ENCODE measurements at regions not wholly inside any gene's neighbourhood (a gene's known extent, or its start where the extent isn't known, plus 50 kb on each side); places are given as distances from the start of the nearest gene placed in this dataset.

- no peak for ATAC-seq
- peaks cover 0 to 8% (median 0%) of the 10 kb centered on the region in 12 donors for H3K9me3 ChIP-seq
- H3K36me3 ChIP-seq, result no peaks in the 10 kb centered on the region
- WGBS, 4 donors, result 79 to 89% (median 82%) methylated on average over 4 of the region's 4 CpGs
- no peak for TF ChIP-seq POLR2A (IDR thresholded peaks at IDR 0.05)
- H3K27ac ChIP-seq, result no peak overlapping the region
- no peak overlapping the region for H3K4me3 ChIP-seq
- H3K27me3 ChIP-seq, result no peaks in the 10 kb centered on the region
- intact Hi-C loops (cut with DNase I), result no loop called here
- H3K4me1 ChIP-seq, result no peaks in the 10 kb centered on the region
- no peak for DNase-seq
Observed at GRCh38 chr14:41374092-41374491, 232.6 kb upstream of the LRFN5 start.

- WGBS, 4 donors, result 59 to 67% (median 61%) methylated on average over 3 of the region's 3 CpGs
- Histone ChIP-seq H3K36me3 (no peaks in the 10 kb centered on the region), H3K4me1 (no peaks in the 10 kb centered on the region), H3K27ac (no peak overlapping the region), H3K4me3 (no peak overlapping the region), H3K9me3 (peaks cover 0 to 4% (median 0%) of the 10 kb centered on the region in 12 donors), H3K27me3 (no peaks in the 10 kb centered on the region)
- ATAC-seq (no peak), DNase-seq (no peak)
- TF ChIP-seq POLR2A (IDR thresholded peaks at IDR 0.05) (no peak), CTCF (IDR thresholded peaks at IDR 0.05) (no peak)
- intact Hi-C loops (cut with DNase I), result no loop called here
Observed at GRCh38 chr14:41362139-41362538, 244.5 kb upstream of the LRFN5 start.

GRCh38 chr14:41360126-41360525, 246.6 kb upstream of the LRFN5 start:
- Histone ChIP-seq H3K9me3 (peaks cover 0 to 4% (median 0%) of the 10 kb centered on the region in 12 donors), H3K4me1 (no peaks in the 10 kb centered on the region), H3K27me3 (no peaks in the 10 kb centered on the region), H3K4me3 (no peak overlapping the region), H3K27ac (no peak overlapping the region), H3K36me3 (no peaks in the 10 kb centered on the region)
- ATAC-seq, result no peak
- intact Hi-C loops (cut with DNase I), result no loop called here
- WGBS, 4 donors, result 78 to 88% (median 84%) methylated on average over 2 of the region's 2 CpGs
- TF ChIP-seq POLR2A (IDR thresholded peaks at IDR 0.05), result no peak
- TF ChIP-seq CTCF (IDR thresholded peaks at IDR 0.05), result no peak
- no peak for DNase-seq

DNA sequence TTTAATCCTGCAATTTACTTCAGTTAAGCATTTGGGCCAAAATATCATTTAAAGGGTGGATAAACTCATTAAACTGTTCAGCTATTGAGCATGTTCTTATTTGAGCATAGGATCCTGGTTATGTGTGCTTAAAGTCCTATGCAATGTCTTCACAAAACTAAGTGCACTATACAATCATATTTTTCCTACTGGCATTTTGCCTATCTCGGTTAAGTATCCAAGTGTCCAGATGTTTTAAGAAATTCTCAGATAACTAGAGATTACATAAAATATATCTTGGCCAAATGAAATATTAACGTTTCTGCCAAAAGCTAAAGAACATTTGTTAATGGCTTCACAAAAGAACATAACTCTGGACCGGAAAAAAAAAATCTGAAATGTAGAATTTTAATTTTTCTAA, 250.8 kb upstream of the LRFN5 start:
- Histone ChIP-seq H3K36me3 (no peaks in the 10 kb centered on the region), H3K4me1 (no peaks in the 10 kb centered on the region), H3K9me3 (peaks cover 0 to 4% (median 0%) of the 10 kb centered on the region in 12 donors), H3K4me3 (no peak overlapping the region), H3K27me3 (no peaks in the 10 kb centered on the region), H3K27ac (no peak overlapping the region)
- TF ChIP-seq CTCF (IDR thresholded peaks at IDR 0.05), result no peak
- TF ChIP-seq POLR2A (IDR thresholded peaks at IDR 0.05), result no peak
- intact Hi-C loops (cut with DNase I), result no loop called here
- 44 to 64% (median 60%) methylated on average over 3 of the region's 3 CpGs for WGBS, 4 donors
- DNase-seq (no peak), ATAC-seq (no peak)

- ATAC-seq (no peak), DNase-seq (no peak)
- H3K27me3 ChIP-seq, result no peaks in the 10 kb centered on the region
- no peak overlapping the region for H3K27ac ChIP-seq
- H3K4me1 ChIP-seq, result no peaks in the 10 kb centered on the region
- TF ChIP-seq CTCF (IDR thresholded peaks at IDR 0.05) (no peak), POLR2A (IDR thresholded peaks at IDR 0.05) (no peak)
- 81 to 90% (median 86%) methylated on average over 7 of the region's 7 CpGs for WGBS, 4 donors
- H3K36me3 ChIP-seq, result no peaks in the 10 kb centered on the region
- intact Hi-C loops (cut with DNase I), result no loop called here
- no peaks in the 10 kb centered on the region for H3K9me3 ChIP-seq
- no peak overlapping the region for H3K4me3 ChIP-seq
Observed at GRCh38 chr14:41350476-41350875, 256.2 kb upstream of the LRFN5 start.
